IPS DF 6.9 (cell line): ENCODE measurements at regions not wholly inside any gene's neighbourhood (a gene's known extent, or its start where the extent isn't known, plus 50 kb on each side); places are given as distances from the start of the nearest gene placed in this dataset.
"Not testable (repeated sequence)": the region's sequence is repeated elsewhere in the genome, so short reads cannot be mapped to it uniquely, and the experiment has no call there.

ENCODE experiments used
- DNase-seq: peaks from one replicate; pipeline ENCODE4 v3.0.0-alpha.2; 2013; ENCODE audit warnings: low read depth, low spot score
- H3K27ac ChIP-seq: one replicate; pipeline ENCODE4 v1.5.1; 2013; ENCODE audit warnings: low read length, control low read depth
- H3K27me3 ChIP-seq: 2 replicates; pipeline ENCODE4 v1.6.1; 2013; ENCODE audit warnings: mild to moderate bottlenecking, low read length; ENCODE audit not compliant: control insufficient read depth, insufficient read depth
- H3K36me3 ChIP-seq: 2 replicates; pipeline ENCODE4 v1.6.1; 2013; ENCODE audit warnings: low read length; ENCODE audit not compliant: control insufficient read depth, insufficient read depth
- H3K4me1 ChIP-seq: 2 replicates; pipeline ENCODE4 v1.6.1; 2013; ENCODE audit warnings: low read length; ENCODE audit not compliant: control insufficient read depth, insufficient read depth
- H3K4me3 ChIP-seq: 2 replicates; pipeline ENCODE4 v1.5.1; 2013; ENCODE audit warnings: mild to moderate bottlenecking, low read length
- H3K9me3 ChIP-seq: 2 replicates; pipeline ENCODE4 v1.6.1; 2013; ENCODE audit warnings: low read length, inconsistent platforms; ENCODE audit not compliant: control insufficient read depth, insufficient read depth
- WGBS: extraction: QIAGEN DNeasy Blood & Tissue Kit; methylation state at CpG from one replicate; pipeline ENCODE4 v1.1.7; 2013; ENCODE audit warnings: mixed read lengths, missing lambda C conversion rate; ENCODE audit not compliant: insufficient read length, insufficient coverage; 5-methylcytosine and 5-hydroxymethylcytosine counted together

DNA sequence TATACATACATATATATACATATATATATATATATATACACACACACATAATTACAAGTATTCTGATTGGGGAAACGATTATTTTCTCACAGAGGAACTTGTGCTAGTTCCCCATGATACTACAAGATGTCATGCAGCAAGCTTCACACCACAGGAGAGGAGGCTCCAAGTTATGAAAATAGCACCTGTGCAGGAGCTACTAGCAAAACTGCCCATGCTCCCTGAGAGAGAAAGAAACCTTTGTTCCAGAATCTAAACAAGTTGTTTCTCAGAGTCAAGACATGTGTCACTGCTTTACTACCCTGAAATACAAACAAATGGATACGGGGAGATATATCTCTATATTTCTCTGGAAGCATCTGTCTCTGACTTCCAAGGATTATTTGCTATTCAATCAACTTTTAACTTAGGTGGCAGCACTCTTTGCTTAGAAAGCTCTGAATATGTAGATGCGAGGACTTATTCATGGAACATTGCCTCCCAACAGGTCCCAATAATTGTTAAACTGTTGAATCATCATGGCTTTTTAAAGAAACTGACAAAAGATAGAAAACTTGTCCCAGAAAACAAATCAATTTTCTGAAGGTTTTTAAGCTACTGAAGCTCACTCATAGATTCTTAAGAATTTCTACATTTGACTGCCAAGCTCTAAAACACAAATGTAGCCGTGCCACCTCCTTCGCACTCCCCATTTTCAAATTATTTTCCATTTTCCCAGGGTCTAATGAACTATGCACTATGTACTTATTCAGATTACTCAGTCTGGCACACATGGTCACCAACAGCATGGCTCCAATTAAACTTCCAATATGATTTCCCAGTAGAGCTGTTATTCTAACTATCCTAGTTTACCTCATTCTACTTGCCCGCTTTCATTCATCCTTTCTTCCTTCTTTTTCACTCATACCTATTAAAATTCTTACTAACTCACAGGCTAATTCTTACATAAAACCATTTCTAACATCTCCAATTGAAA is 929.1 kb downstream of the LTN1 start:
- H3K36me3 ChIP-seq = no peaks in the 10 kb centered on the region
- H3K4me1 ChIP-seq = peaks cover 2% of the 10 kb centered on the region; the same call in 1 of the 2 replicates
- H3K27me3 ChIP-seq = no peaks in the 10 kb centered on the region
- H3K9me3 ChIP-seq = no peaks in the 10 kb centered on the region
- H3K27ac ChIP-seq = no peak overlapping the region
- no peak for DNase-seq
- no peak overlapping the region for H3K4me3 ChIP-seq
- WGBS = 100% methylated on average over 1 of the region's 6 CpGs

- H3K4me1 ChIP-seq, H3K36me3 ChIP-seq, DNase-seq, H3K27ac ChIP-seq, H3K4me3 ChIP-seq, H3K27me3 ChIP-seq, H3K9me3 ChIP-seq: not testable (repeated sequence)
- WGBS = no CpG with 5 or more reads among the region's 1 CpG
These were observed 939.7 kb downstream of the LTN1 start for GRCh38 chr21:28052956-28053355.

DNA sequence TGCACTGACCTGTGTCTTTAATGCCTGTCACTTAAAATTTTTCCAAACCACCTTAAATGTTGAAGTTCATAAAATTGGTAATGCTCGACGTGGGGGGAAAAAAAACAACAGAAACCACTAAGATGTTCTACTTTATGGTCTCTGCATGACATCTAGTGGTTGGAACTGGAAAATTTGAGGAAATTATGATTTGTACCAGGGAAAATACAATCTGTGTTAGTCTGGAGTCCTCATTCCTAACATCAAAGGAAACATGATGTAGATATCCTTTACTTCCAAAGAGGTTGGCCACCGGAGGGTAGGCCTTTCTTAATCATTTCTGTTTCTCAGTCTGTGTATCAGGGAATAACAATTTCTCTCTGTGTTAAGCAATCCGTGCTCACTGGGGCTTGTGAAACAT is 941.0 kb downstream of the LTN1 start:
- not testable (repeated sequence) for H3K27me3 ChIP-seq, H3K36me3 ChIP-seq, H3K27ac ChIP-seq, H3K4me1 ChIP-seq, DNase-seq, H3K9me3 ChIP-seq, H3K4me3 ChIP-seq
- WGBS = no CpG with 5 or more reads among the region's 4 CpGs

GRCh38 chr21:28035692-28036091 is 957.0 kb downstream of the LTN1 start:
- not testable (repeated sequence) for H3K36me3 ChIP-seq, H3K9me3 ChIP-seq, DNase-seq, H3K4me3 ChIP-seq, H3K27ac ChIP-seq, H3K27me3 ChIP-seq, H3K4me1 ChIP-seq

- not testable (repeated sequence) for DNase-seq, H3K36me3 ChIP-seq, H3K27me3 ChIP-seq, H3K4me3 ChIP-seq, H3K4me1 ChIP-seq, H3K9me3 ChIP-seq, H3K27ac ChIP-seq
- no CpG with 5 or more reads among the region's 2 CpGs for WGBS
These were observed 957.8 kb downstream of the LTN1 start for GRCh38 chr21:28034916-28035315.

GRCh38 chr21:28034334-28034733 is 958.3 kb downstream of the LTN1 start:
- DNase-seq, H3K4me3 ChIP-seq, H3K36me3 ChIP-seq, H3K27me3 ChIP-seq, H3K27ac ChIP-seq, H3K9me3 ChIP-seq, H3K4me1 ChIP-seq: not testable (repeated sequence)
- no CpG with 5 or more reads among the region's 4 CpGs for WGBS

- not testable (repeated sequence) for H3K4me3 ChIP-seq, H3K4me1 ChIP-seq, H3K27ac ChIP-seq, DNase-seq, H3K27me3 ChIP-seq, H3K36me3 ChIP-seq, H3K9me3 ChIP-seq
- WGBS = no CpG with 5 or more reads among the region's 1 CpG
These were observed 960.0 kb downstream of the LTN1 start for GRCh38 chr21:28032652-28033051.

GRCh38 chr21:28031066-28031465 is 961.6 kb downstream of the LTN1 start:
- H3K4me1 ChIP-seq, DNase-seq, H3K27me3 ChIP-seq, H3K27ac ChIP-seq, H3K4me3 ChIP-seq, H3K9me3 ChIP-seq, H3K36me3 ChIP-seq: not testable (repeated sequence)

GRCh38 chr21:28025111-28025510 is 967.6 kb downstream of the LTN1 start:
- Histone ChIP-seq H3K9me3 (no peaks in the 10 kb centered on the region), H3K27me3 (no peaks in the 10 kb centered on the region), H3K4me1 (no peaks in the 10 kb centered on the region), H3K36me3 (no peaks in the 10 kb centered on the region), H3K27ac (no peak overlapping the region), H3K4me3 (no peak overlapping the region)
- WGBS = no CpG with 5 or more reads among the region's 1 CpG
- no peak for DNase-seq

DNA sequence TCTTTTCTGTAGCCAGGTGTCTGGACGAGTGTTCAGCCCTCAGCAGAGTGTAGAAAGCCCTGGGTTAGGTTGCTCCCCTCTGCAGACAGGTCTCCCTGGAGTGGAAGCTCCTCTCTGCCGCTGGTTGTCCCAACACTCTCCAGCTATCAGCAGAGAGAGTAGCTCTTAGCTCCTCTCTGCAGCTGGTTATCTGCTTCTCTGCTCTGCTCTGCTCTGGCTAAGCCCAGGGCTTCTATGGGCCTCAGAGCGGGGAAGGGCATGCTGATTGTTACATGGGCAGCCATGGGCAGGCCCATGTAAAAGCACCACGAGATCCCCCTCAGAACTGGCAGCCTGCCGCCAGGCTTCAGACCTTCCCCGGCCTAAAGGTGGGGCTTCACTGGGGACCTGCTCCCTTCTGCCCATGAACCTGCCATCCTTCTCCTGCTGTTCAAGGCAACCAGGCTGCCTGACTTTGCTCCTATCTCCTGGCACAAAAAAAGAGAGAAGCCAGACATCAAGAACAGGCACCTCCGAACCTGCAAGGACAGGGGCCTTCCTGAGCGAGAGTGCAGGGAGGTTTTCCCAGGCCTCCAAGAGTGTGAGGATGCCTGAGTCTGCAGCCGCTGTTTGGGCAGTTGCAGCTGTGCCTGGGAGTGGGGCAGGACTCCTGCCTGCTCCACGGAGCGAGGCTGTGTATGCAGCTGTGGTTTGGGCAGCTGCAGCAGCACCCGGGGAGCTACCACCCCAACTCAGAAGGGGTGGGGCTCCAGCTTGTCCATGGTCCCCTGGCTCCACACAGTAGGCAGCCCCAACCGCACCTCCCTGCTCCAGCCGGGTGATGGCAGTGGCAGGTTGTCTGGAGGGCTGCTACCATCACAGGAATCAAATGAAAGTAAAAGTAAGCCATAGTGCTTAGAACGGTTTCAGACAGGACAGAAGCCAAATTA is 973.7 kb downstream of the LTN1 start:
- DNase-seq = no peak
- Histone ChIP-seq H3K36me3 (no peaks in the 10 kb centered on the region), H3K27ac (no peak overlapping the region), H3K4me3 (no peak overlapping the region), H3K4me1 (no peaks in the 10 kb centered on the region), H3K27me3 (no peaks in the 10 kb centered on the region), H3K9me3 (no peaks in the 10 kb centered on the region)
- WGBS = no CpG with 5 or more reads among the region's 15 CpGs
